ENCODE measurements at regions not wholly inside any gene's neighbourhood (a gene's known extent, or its start where the extent isn't known, plus 50 kb on each side); places are given as distances from the start of the nearest gene placed in this dataset.

- no peak for TF ChIP-seq CTCF (IDR thresholded peaks at IDR 0.05; ENCODE audit: poor library complexity, severe bottlenecking)
- TF ChIP-seq RAD21 (conservative IDR thresholded peaks at IDR 0.05) = no peak
- TF ChIP-seq REST (IDR thresholded peaks at IDR 0.05; ENCODE audit: borderline replicate concordance) = no peak
- TF ChIP-seq EP300 (conservative IDR thresholded peaks at IDR 0.05; ENCODE audit: poor library complexity, severe bottlenecking) = no peak
- TF ChIP-seq EZH2 (IDR thresholded peaks at IDR 0.05; ENCODE audit: borderline replicate concordance, insufficient read depth, low read length, poor library complexity, severe bottlenecking) = no peak
- no peak for TF ChIP-seq POLR2AphosphoS5 (IDR thresholded peaks at IDR 0.05)
- TF ChIP-seq MXI1 (conservative IDR thresholded peaks at IDR 0.05; ENCODE audit: poor library complexity, severe bottlenecking) = no peak
- TF ChIP-seq TAF1 (IDR thresholded peaks at IDR 0.05; ENCODE audit: low read depth) = no peak
Observed at GRCh38 chr12:97159377-97159776, 252.3 kb downstream of the NEDD1 start.

Measured in neural cell (in vitro differentiated cells).